Astrocyte of the hippocampus (primary cell): ENCODE measurements at regions not wholly inside any gene's neighbourhood (a gene's known extent, or its start where the extent isn't known, plus 50 kb on each side); places are given as distances from the start of the nearest gene placed in this dataset.
A peak's percentile ranks its signal among the peaks of the same experiment; 100 is the strongest.

ENCODE experiments used
- DNase-seq: peaks from one replicate; pipeline ENCODE4 v3.0.0; 2011; ENCODE audit warnings: low read depth, low spot score

- DNase-seq = no peak
Observed at GRCh38 chr14:98536256-98536655, 735.7 kb downstream of the BCL11B start.

GRCh38 chr14:98542316-98542715 lies 729.7 kb downstream of the BCL11B start:
- no peak for DNase-seq

- DNase-seq = no peak
Observed at GRCh38 chr14:98543074-98543473, 728.9 kb downstream of the BCL11B start.

GRCh38 chr14:98544174-98544573 lies 727.8 kb downstream of the BCL11B start:
- no peak for DNase-seq

- no peak for DNase-seq
Observed at GRCh38 chr14:98545181-98545580, 726.8 kb downstream of the BCL11B start.

GRCh38 chr14:98548071-98548686 lies 723.8 kb downstream of the BCL11B start:
- no peak for DNase-seq

GRCh38 chr14:98551028-98551427 lies 721.0 kb downstream of the BCL11B start:
- no peak for DNase-seq

GRCh38 chr14:98555440-98555839 lies 716.6 kb downstream of the BCL11B start:
- no peak for DNase-seq

- DNase-seq = no peak
Observed at GRCh38 chr14:98564006-98564405, 708.0 kb downstream of the BCL11B start.

- DNase-seq = no peak
Observed at GRCh38 chr14:98564541-98564940, 707.5 kb downstream of the BCL11B start.

- no peak for DNase-seq
Observed at GRCh38 chr14:98571104-98571503, 700.9 kb downstream of the BCL11B start.

- no peak for DNase-seq
Observed at GRCh38 chr14:98573082-98573481, 698.9 kb downstream of the BCL11B start.

GRCh38 chr14:98576463-98576862 lies 695.5 kb downstream of the BCL11B start:
- DNase-seq = no peak

GRCh38 chr14:98578204-98578603 lies 693.8 kb downstream of the BCL11B start:
- peak; percentile 13 for DNase-seq

GRCh38 chr14:98579140-98579539 lies 692.9 kb downstream of the BCL11B start:
- no peak for DNase-seq

- peak; percentile 65 for DNase-seq
Observed at GRCh38 chr14:98580131-98580678, 691.8 kb downstream of the BCL11B start.

- DNase-seq = no peak
Observed at GRCh38 chr14:98582276-98582675, 689.7 kb downstream of the BCL11B start.

- DNase-seq = no peak
Observed at GRCh38 chr14:98591161-98591560, 680.8 kb downstream of the BCL11B start.

GRCh38 chr14:98592611-98593170 lies 679.3 kb downstream of the BCL11B start:
- DNase-seq = no peak

GRCh38 chr14:98593361-98593761 lies 678.6 kb downstream of the BCL11B start:
- no peak for DNase-seq

GRCh38 chr14:98594156-98594555 lies 677.8 kb downstream of the BCL11B start:
- DNase-seq = no peak

GRCh38 chr14:98598576-98598975 lies 673.4 kb downstream of the BCL11B start:
- DNase-seq = no peak

- DNase-seq = no peak
Observed at GRCh38 chr14:98599082-98599481, 672.9 kb downstream of the BCL11B start.
